Right atrium auricular region (tissue), 2 donors: ENCODE measurements at regions not wholly inside any gene's neighbourhood (a gene's known extent, or its start where the extent isn't known, plus 50 kb on each side); places are given as distances from the start of the nearest gene placed in this dataset.

Experiments used
- DNase-seq: peaks from one replicate; pipeline ENCODE4 v3.0.0-alpha.2; 2019; ENCODE audit warnings: low spot score
- H3K27ac ChIP-seq, 2 donors: fragments of 200-600 bp; sonication (generic); 1 replicate in 1 of 2; 2 replicates in 1 of 2; pipeline ENCODE4 v1.5.1; 2016 to 2019
- H3K27me3 ChIP-seq, 2 donors: fragments of 200-600 bp; sonication (generic); one replicate each; pipeline versions ENCODE4 v1.5.1 to v1.6.0; 2017 to 2019
- H3K36me3 ChIP-seq: fragments of 200-600 bp; sonication (generic); one replicate; pipeline ENCODE4 v1.5.1; 2016
- H3K4me1 ChIP-seq, 2 donors: fragments of 200-600 bp; sonication (generic); one replicate each; pipeline versions ENCODE4 v1.5.1 to v1.6.0; 2017 to 2019
- H3K4me3 ChIP-seq, 2 donors: fragments of 200-600 bp; sonication (generic); 1 replicate in 1 of 2; 2 replicates in 1 of 2; pipeline ENCODE4 v1.5.1; 2017 to 2019; ENCODE audit warnings: mild to moderate bottlenecking in 1 of 2, moderate library complexity in 1 of 2
- H3K9me3 ChIP-seq, 2 donors: fragments of 200-600 bp; sonication (generic); one replicate each; pipeline ENCODE4 v1.5.1; 2019
- TF ChIP-seq, protein P1 (sequence below), 2 donors: fragments of 200-600 bp; sonication (generic); IDR thresholded peaks; one replicate each; pipeline ENCODE4 v1.5.1; 2019; ENCODE audit warnings: antibody characterized with exemption in 2 of 2

- TF ChIP-seq, protein P1, sequence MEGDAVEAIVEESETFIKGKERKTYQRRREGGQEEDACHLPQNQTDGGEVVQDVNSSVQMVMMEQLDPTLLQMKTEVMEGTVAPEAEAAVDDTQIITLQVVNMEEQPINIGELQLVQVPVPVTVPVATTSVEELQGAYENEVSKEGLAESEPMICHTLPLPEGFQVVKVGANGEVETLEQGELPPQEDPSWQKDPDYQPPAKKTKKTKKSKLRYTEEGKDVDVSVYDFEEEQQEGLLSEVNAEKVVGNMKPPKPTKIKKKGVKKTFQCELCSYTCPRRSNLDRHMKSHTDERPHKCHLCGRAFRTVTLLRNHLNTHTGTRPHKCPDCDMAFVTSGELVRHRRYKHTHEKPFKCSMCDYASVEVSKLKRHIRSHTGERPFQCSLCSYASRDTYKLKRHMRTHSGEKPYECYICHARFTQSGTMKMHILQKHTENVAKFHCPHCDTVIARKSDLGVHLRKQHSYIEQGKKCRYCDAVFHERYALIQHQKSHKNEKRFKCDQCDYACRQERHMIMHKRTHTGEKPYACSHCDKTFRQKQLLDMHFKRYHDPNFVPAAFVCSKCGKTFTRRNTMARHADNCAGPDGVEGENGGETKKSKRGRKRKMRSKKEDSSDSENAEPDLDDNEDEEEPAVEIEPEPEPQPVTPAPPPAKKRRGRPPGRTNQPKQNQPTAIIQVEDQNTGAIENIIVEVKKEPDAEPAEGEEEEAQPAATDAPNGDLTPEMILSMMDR (IDR thresholded peaks at IDR 0.05) = no peak
Observed at GRCh38 chr18:70432804-70433400, 144.1 kb downstream of the SOCS6 start.

GRCh38 chr18:70431203-70431624 lies 142.4 kb downstream of the SOCS6 start:
- no peak overlapping the region for H3K27ac ChIP-seq
- TF ChIP-seq, protein P1 (IDR thresholded peaks at IDR 0.05) = no peak
- no peaks in the 10 kb centered on the region for H3K36me3 ChIP-seq

More at GRCh38 chr18:70432804-70433400, 144.1 kb downstream of the SOCS6 start:
- no peaks in the 10 kb centered on the region for H3K27me3 ChIP-seq
- H3K4me3 ChIP-seq = no peak overlapping the region
- no peak for DNase-seq
- no peaks in the 10 kb centered on the region for H3K4me1 ChIP-seq
- no peak overlapping the region for H3K27ac ChIP-seq
- no peaks in the 10 kb centered on the region for H3K9me3 ChIP-seq
- H3K36me3 ChIP-seq = no peaks in the 10 kb centered on the region

DNA sequence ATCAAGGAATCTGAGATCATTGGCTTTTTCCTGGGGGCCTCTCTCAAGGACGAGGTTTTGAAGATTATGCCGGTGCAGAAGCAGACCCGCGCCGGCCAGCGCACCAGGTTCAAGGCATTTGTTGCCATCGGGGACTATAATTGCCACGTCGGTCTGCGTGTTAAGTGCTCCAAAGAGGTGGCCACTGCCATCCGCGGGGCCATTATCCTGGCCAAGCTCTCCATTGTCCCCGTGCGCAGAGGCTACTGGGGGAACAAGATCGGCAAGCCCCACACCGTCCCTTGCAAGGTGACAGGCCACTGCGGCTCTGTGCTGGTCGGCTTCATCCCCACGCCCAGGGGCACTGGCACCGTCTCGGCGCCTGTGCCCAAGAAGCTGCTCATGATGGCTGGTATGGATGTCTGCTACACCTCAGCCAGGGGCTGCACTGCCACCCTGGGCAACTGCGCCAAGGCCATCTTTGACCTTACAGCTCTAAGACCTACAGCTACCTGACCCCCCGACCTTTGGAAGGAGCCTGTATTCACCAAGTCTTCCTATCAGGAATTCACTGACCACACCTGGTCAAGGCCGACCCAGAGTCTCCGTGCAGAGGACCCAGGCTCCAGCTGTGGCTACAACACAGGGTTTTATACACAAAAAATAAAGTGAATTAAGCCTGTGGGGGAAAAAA lies 141.8 kb downstream of the SOCS6 start:
- H3K27ac ChIP-seq = no peak overlapping the region
- TF ChIP-seq, protein P1 (IDR thresholded peaks at IDR 0.05) = no peak
- DNase-seq = no peak
- no peak overlapping the region for H3K4me3 ChIP-seq
- no peaks in the 10 kb centered on the region for H3K36me3 ChIP-seq
- no peaks in the 10 kb centered on the region for H3K27me3 ChIP-seq
- H3K9me3 ChIP-seq = no peaks in the 10 kb centered on the region
- no peaks in the 10 kb centered on the region for H3K4me1 ChIP-seq

More at GRCh38 chr18:70431203-70431624, 142.4 kb downstream of the SOCS6 start:
- Histone ChIP-seq H3K4me1 (no peaks in the 10 kb centered on the region), H3K27me3 (no peaks in the 10 kb centered on the region), H3K4me3 (no peak overlapping the region), H3K9me3 (no peaks in the 10 kb centered on the region)
- no peak for DNase-seq

DNA sequence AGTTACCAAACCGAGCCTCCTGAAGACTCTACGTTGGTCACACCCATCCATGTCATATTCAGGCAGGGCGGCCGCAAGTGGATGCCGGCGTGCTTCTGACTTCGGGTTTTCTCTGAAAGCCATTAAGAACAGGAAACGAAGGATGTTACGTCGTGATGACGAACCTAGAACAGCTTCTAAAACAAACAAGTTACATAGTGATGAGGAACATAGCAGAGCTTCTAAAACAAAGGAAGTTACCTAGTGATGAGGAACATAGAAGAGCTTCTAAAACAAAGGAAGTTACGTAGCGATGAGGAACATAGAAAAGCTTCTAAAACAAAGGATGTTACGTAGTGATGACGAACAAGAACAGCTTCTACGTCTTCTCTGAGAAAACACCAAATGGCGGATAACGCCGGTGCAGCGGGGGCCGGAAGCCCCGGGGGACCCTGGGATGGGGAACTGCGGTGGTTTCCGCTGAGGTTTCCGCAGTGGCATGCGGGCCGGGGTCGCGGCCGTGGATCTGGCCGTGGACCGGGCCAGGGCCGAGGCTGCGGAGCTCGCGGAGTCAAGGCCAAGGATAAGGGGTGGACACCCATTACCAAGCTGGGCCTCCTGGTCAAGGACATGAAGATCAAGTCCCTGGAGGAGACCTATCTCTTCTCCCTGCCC lies 141.1 kb downstream of the SOCS6 start:
- DNase-seq = no peak
- TF ChIP-seq, protein P1 (IDR thresholded peaks at IDR 0.05) = no peak
- Histone ChIP-seq H3K27me3 (no peaks in the 10 kb centered on the region), H3K4me1 (no peaks in the 10 kb centered on the region), H3K9me3 (no peaks in the 10 kb centered on the region), H3K4me3 (no peak overlapping the region), H3K27ac (no peak overlapping the region), H3K36me3 (no peaks in the 10 kb centered on the region)

DNA sequence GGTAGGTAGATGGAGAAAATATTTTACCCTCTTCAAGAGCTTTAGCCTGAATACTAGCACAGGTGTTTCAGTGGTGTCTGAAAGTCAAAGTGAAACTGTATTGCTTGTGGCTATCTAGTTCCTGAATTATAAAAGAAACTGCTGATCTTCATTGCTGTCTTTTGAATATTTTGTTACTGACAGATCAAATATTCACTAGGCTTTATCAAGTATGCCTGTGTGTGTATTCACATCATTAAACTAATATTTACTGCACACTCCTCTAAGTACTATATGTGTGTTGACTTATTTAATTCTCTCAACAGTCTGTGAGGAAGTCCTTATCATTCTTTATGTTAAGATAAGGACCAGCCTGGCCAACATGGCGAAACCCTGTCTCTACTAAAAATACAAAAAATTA lies 139.6 kb downstream of the SOCS6 start:
- H3K27me3 ChIP-seq = no peaks in the 10 kb centered on the region
- H3K36me3 ChIP-seq = no peaks in the 10 kb centered on the region
- H3K4me1 ChIP-seq = peaks cover 0 to 6% of the 10 kb centered on the region in 2 donors
- TF ChIP-seq, protein P1 (IDR thresholded peaks at IDR 0.05) = no peak
- no peak for DNase-seq
- no peaks in the 10 kb centered on the region for H3K9me3 ChIP-seq
- no peak overlapping the region for H3K27ac ChIP-seq
- no peak overlapping the region for H3K4me3 ChIP-seq
